Stimulated activated CD4-positive, alpha-beta T cell treated with anti-CD3 and anti-CD28 coated beads, Interleukin-4, amount 100 ng/mL, for 1 hour (primary cell): ENCODE measurements at regions not wholly inside any gene's neighbourhood (a gene's known extent, or its start where the extent isn't known, plus 50 kb on each side); places are given as distances from the start of the nearest gene placed in this dataset.
"Not testable (repeated sequence)": the region's sequence is repeated elsewhere in the genome, so short reads cannot be mapped to it uniquely, and the experiment has no call there.

ENCODE experiments used
- DNase-seq: peaks from one replicate; pipeline ENCODE4 v3.0.0-alpha.2; 2020

GRCh38 chr2:67713376-67713775 lies 316.2 kb downstream of the ETAA1 start:
- no peak for DNase-seq

- no peak for DNase-seq
Measured at GRCh38 chr2:67716895-67717396, 319.8 kb downstream of the ETAA1 start.

- no peak for DNase-seq
Measured at GRCh38 chr2:67717692-67718091, 320.6 kb downstream of the ETAA1 start.

- no peak for DNase-seq
Measured at GRCh38 chr2:67719351-67719750, 322.2 kb downstream of the ETAA1 start.

- DNase-seq, result no peak
Measured at GRCh38 chr2:67721516-67721915, 324.4 kb downstream of the ETAA1 start.

- no peak for DNase-seq
Measured at GRCh38 chr2:67724261-67724660, 327.1 kb downstream of the ETAA1 start.

- DNase-seq, result no peak
Measured at GRCh38 chr2:67725731-67726130, 328.6 kb downstream of the ETAA1 start.

- no peak for DNase-seq
Measured at GRCh38 chr2:67726416-67726815, 329.3 kb downstream of the ETAA1 start.

GRCh38 chr2:67727131-67727530 lies 330.0 kb downstream of the ETAA1 start:
- no peak for DNase-seq

- no peak for DNase-seq
Measured at GRCh38 chr2:67727623-67728022, 330.5 kb downstream of the ETAA1 start.

GRCh38 chr2:67729474-67729873 lies 332.3 kb downstream of the ETAA1 start:
- no peak for DNase-seq

- no peak for DNase-seq
Measured at GRCh38 chr2:67733517-67733916, 329.3 kb downstream of the C1D start.

GRCh38 chr2:67752199-67752598 lies 310.6 kb downstream of the C1D start:
- DNase-seq, result no peak

GRCh38 chr2:67752969-67753368 lies 309.8 kb downstream of the C1D start:
- DNase-seq, result no peak

- no peak for DNase-seq
Measured at GRCh38 chr2:67755156-67755882, 307.5 kb downstream of the C1D start.

- DNase-seq, result no peak
Measured at GRCh38 chr2:67760995-67761394, 301.8 kb downstream of the C1D start.

GRCh38 chr2:67771380-67771779 lies 291.4 kb downstream of the C1D start:
- DNase-seq, result no peak

- DNase-seq, result no peak
Measured at GRCh38 chr2:67772216-67773170, 290.3 kb downstream of the C1D start.

- DNase-seq, result no peak
Measured at GRCh38 chr2:67773851-67774250, 289.0 kb downstream of the C1D start.

- DNase-seq, result no peak
Measured at GRCh38 chr2:67776276-67776675, 286.5 kb downstream of the C1D start.

- no peak for DNase-seq
Measured at GRCh38 chr2:67777010-67777409, 285.8 kb downstream of the C1D start.

- no peak for DNase-seq
Measured at GRCh38 chr2:67777836-67778429, 284.9 kb downstream of the C1D start.

GRCh38 chr2:67780841-67781240 lies 282.0 kb downstream of the C1D start:
- not testable (repeated sequence) for DNase-seq
